ENCODE measurements at regions not wholly inside any gene's neighbourhood (a gene's known extent, or its start where the extent isn't known, plus 50 kb on each side); places are given as distances from the start of the nearest gene placed in this dataset.

DNA sequence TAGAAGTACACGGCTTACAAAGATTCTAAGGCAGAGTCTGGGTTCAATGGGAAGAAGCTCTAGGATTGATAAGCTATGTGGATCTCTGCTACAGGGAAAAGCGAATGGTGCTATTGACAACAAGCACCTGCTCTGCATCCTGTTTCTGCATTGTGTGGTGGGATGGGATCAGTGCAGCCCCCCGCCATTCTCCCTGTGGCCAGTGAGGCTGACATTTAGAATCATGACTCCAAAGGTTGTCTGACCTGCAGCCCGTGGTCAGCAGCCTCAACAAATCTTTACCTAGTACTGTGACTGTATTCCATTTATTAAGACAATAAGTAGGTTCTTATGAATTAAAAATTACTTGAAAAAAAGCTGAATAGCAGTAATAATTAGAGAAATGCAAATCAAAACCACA, 1477.0 kb upstream of the TMEM132C start:
- TF ChIP-seq, protein P1, sequence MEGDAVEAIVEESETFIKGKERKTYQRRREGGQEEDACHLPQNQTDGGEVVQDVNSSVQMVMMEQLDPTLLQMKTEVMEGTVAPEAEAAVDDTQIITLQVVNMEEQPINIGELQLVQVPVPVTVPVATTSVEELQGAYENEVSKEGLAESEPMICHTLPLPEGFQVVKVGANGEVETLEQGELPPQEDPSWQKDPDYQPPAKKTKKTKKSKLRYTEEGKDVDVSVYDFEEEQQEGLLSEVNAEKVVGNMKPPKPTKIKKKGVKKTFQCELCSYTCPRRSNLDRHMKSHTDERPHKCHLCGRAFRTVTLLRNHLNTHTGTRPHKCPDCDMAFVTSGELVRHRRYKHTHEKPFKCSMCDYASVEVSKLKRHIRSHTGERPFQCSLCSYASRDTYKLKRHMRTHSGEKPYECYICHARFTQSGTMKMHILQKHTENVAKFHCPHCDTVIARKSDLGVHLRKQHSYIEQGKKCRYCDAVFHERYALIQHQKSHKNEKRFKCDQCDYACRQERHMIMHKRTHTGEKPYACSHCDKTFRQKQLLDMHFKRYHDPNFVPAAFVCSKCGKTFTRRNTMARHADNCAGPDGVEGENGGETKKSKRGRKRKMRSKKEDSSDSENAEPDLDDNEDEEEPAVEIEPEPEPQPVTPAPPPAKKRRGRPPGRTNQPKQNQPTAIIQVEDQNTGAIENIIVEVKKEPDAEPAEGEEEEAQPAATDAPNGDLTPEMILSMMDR (IDR thresholded peaks at IDR 0.05), result no peak
- no peak overlapping the region for H3K27ac Mint-ChIP-seq
- no peak overlapping the region for H3K4me3 Mint-ChIP-seq
- DNase-seq, result no peak
- no peaks in the 10 kb centered on the region for H3K36me3 Mint-ChIP-seq (ENCODE audit: low read depth)
- H3K9me3 Mint-ChIP-seq, result peaks cover 19% of the 10 kb centered on the region
- H3K27me3 Mint-ChIP-seq (ENCODE audit: insufficient read depth), result peaks cover 1% of the 10 kb centered on the region; the same call in 1 of the 2 replicates
- no peaks in the 10 kb centered on the region for H3K4me1 Mint-ChIP-seq (ENCODE audit: low read depth)

DNA sequence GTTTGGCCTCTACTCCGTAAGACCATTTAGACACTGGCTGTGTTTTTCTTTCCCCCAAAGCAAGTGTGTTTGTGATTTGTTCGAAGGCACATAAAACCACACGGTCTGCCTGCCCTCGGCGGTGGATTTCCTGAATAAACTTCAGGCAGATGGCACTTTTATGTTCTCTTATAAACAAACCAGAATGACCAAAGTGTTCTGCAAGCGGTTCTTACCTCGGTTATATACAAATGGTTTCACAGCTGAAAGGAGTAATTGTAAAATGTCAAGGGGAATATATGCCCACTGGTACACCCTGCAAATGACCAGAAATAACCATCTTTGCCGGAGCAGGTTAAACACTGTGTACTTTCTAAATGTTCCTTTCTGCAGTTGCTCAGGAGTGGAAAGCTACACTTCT, 1475.8 kb upstream of the TMEM132C start:
- TF ChIP-seq, protein P1 (IDR thresholded peaks at IDR 0.05), result no peak
- no peak overlapping the region for H3K27ac Mint-ChIP-seq
- no peak overlapping the region for H3K4me3 Mint-ChIP-seq
- no peaks in the 10 kb centered on the region for H3K4me1 Mint-ChIP-seq (ENCODE audit: low read depth)
- H3K9me3 Mint-ChIP-seq, result peaks cover 21% of the 10 kb centered on the region
- no peaks in the 10 kb centered on the region for H3K36me3 Mint-ChIP-seq (ENCODE audit: low read depth)
- DNase-seq, result no peak
- H3K27me3 Mint-ChIP-seq (ENCODE audit: insufficient read depth), result peaks cover 1% of the 10 kb centered on the region; the same call in 1 of the 2 replicates

DNA sequence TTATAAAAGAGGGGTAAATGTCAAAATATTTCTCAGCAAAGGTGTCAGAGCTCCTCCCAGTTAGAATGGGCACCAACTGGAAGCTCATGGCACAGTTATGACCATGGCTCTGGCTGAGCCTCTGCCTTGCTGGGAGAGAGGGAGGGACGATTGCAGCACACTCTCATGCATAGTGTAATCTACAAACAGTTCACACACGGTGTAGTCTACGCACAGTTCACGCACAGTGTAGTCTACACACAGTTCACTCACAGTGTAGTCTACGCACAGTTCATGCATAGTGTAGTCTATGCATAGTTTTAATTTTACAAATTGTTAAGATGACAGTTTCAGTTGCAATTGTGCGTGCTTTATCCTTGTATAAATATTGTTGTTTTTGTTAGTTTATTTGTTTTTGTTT, 1474.6 kb upstream of the TMEM132C start:
- Mint-ChIP-seq H3K4me3 (no peak overlapping the region), H3K27me3 (ENCODE audit: insufficient read depth) (peaks cover 1% of the 10 kb centered on the region; the same call in 1 of the 2 replicates), H3K27ac (no peak overlapping the region), H3K4me1 (ENCODE audit: low read depth) (no peaks in the 10 kb centered on the region), H3K9me3 (peaks cover 15% of the 10 kb centered on the region), H3K36me3 (ENCODE audit: low read depth) (no peaks in the 10 kb centered on the region)
- TF ChIP-seq, protein P1 (IDR thresholded peaks at IDR 0.05), result no peak
- no peak for DNase-seq

DNA sequence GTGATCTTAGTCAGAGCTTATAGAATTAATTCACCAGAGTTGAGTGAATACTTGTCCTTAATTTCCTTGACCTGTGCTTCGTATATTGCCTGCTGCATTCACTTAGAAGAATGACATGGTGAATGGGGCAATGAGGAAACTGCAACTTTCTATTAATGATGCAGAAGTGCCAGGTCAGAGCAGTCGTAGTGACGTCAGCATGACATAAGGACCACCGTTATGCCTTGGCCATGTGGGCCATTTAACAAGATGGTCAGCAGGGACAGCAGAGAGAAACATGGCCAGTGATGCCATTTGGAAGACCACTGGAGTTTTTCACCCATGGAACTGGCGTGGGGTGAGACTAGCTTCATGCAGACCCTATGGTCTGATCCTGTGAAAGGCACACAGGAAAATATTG, 1469.4 kb upstream of the TMEM132C start:
- Mint-ChIP-seq H3K36me3 (ENCODE audit: low read depth) (no peaks in the 10 kb centered on the region), H3K9me3 (peaks cover 18% of the 10 kb centered on the region), H3K27me3 (ENCODE audit: insufficient read depth) (no peaks in the 10 kb centered on the region; the same call in none of the 2 replicates), H3K4me1 (ENCODE audit: low read depth) (no peaks in the 10 kb centered on the region), H3K27ac (no peak overlapping the region), H3K4me3 (no peak overlapping the region)
- TF ChIP-seq, protein P1 (IDR thresholded peaks at IDR 0.05), result no peak
- no peak for DNase-seq

DNA sequence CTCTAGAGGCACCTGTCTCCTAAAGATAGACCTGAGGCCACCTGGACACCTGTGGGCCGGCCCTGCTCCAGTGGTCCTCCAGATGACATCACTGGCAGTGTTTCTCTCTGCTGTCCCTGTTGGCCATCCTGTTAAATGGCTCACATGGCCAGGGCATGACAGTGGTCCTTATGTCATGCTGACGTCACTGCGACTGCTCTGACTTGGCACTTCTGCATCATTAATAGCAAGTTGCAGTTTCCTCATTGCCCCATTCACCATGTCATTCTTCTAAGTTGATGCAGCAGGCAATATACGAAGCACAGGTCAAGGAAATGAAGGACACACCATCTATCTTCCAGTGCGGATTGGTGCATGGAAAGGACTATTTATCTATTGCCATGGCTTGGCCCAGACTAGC, 1468.5 kb upstream of the TMEM132C start:
- H3K36me3 Mint-ChIP-seq (ENCODE audit: low read depth), result no peaks in the 10 kb centered on the region
- TF ChIP-seq, protein P1 (IDR thresholded peaks at IDR 0.05), result no peak
- peaks cover 23% of the 10 kb centered on the region for H3K9me3 Mint-ChIP-seq
- H3K4me1 Mint-ChIP-seq (ENCODE audit: low read depth), result no peaks in the 10 kb centered on the region
- H3K27me3 Mint-ChIP-seq (ENCODE audit: insufficient read depth), result no peaks in the 10 kb centered on the region; the same call in none of the 2 replicates
- no peak overlapping the region for H3K27ac Mint-ChIP-seq
- H3K4me3 Mint-ChIP-seq, result no peak overlapping the region
- DNase-seq, result no peak
